T-helper 2 cell treated with Interferon-gamma antibody and Interleukin-4, amounts not matched to agents 5 μg/mL and 100 μg/mL, for 36 hours (primary cell): ENCODE measurements at regions not wholly inside any gene's neighbourhood (a gene's known extent, or its start where the extent isn't known, plus 50 kb on each side); places are given as distances from the start of the nearest gene placed in this dataset.

Experiments
- DNase-seq: peaks from one replicate; pipeline ENCODE4 v3.0.0; 2021; ENCODE audit warnings: low spot score
- H3K27ac Mint-ChIP-seq: one replicate; pipeline ENCODE4 v1.8.0; 2021; ENCODE audit warnings: mild to moderate bottlenecking, mixed read lengths
- H3K27me3 Mint-ChIP-seq: one replicate; pipeline ENCODE4 v1.8.0; 2021; ENCODE audit warnings: low read depth, mixed read lengths
- H3K36me3 Mint-ChIP-seq: one replicate; pipeline ENCODE4 v1.8.0; 2021; ENCODE audit warnings: low read depth, mixed read lengths
- H3K4me1 Mint-ChIP-seq: one replicate; pipeline ENCODE4 v1.8.0; 2021; ENCODE audit warnings: low read depth, mixed read lengths
- H3K4me3 Mint-ChIP-seq: one replicate; pipeline ENCODE4 v1.8.0; 2022; ENCODE audit warnings: mild to moderate bottlenecking, moderate library complexity, mixed read lengths
- H3K9me3 Mint-ChIP-seq: one replicate; pipeline ENCODE4 v1.8.0; 2021; ENCODE audit warnings: mixed read lengths

DNA sequence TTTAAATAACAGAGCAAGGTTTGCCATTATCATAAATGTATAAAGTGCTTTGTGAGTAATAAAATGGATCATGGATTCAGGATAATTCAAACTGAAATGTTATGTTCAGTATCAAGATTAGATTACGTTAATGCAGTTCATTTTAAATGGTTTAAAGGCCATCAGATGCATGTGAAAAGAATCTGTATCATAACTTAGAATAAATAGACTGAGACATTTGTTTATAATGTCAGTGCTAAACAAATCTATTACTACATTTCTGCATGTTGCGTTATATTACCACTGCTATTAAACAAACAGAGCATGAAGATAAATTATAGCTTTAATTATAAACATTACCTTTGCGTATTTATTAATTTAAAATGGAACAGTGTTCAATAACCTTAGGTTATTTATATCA, 160.2 kb downstream of the TOX3 start:
- no peak overlapping the region for H3K4me3 Mint-ChIP-seq
- H3K27ac Mint-ChIP-seq = no peak overlapping the region
- H3K27me3 Mint-ChIP-seq = no peaks in the 10 kb centered on the region
- no peak for DNase-seq
- H3K36me3 Mint-ChIP-seq = no peaks in the 10 kb centered on the region
- no peaks in the 10 kb centered on the region for H3K4me1 Mint-ChIP-seq
- H3K9me3 Mint-ChIP-seq = peaks cover 29% of the 10 kb centered on the region

- no peaks in the 10 kb centered on the region for H3K4me1 Mint-ChIP-seq
- no peak for DNase-seq
- no peak overlapping the region for H3K27ac Mint-ChIP-seq
- H3K4me3 Mint-ChIP-seq = no peak overlapping the region
- no peaks in the 10 kb centered on the region for H3K27me3 Mint-ChIP-seq
- no peaks in the 10 kb centered on the region for H3K36me3 Mint-ChIP-seq
- peaks cover 29% of the 10 kb centered on the region for H3K9me3 Mint-ChIP-seq
Measured at GRCh38 chr16:52384378-52384777, 162.6 kb downstream of the TOX3 start.

- Mint-ChIP-seq H3K27me3 (no peaks in the 10 kb centered on the region), H3K4me3 (no peak overlapping the region), H3K9me3 (peaks cover 26% of the 10 kb centered on the region), H3K27ac (no peak overlapping the region), H3K36me3 (no peaks in the 10 kb centered on the region), H3K4me1 (no peaks in the 10 kb centered on the region)
- DNase-seq = no peak
Measured at GRCh38 chr16:52383640-52384292, 163.2 kb downstream of the TOX3 start.

DNA sequence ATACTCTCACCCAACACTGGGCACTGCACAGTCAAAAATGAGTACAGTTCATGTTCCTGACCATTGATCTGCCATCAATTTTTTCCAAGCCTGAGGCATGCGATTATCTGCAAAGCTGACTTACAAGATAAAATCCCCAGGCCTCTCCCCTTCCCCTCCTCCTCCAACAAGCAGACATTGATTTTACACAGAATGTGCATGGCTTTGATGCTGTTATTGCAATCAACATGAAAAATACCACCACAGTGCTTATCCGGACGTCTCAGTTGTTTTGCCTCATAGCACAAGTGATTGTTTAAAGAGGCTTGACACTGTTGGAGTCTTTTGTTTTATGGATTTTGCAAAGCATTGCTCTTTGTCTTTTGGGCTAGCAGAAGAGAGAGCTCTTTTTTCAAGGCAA, 163.8 kb downstream of the TOX3 start:
- no peaks in the 10 kb centered on the region for H3K27me3 Mint-ChIP-seq
- no peak overlapping the region for H3K27ac Mint-ChIP-seq
- no peak overlapping the region for H3K4me3 Mint-ChIP-seq
- H3K36me3 Mint-ChIP-seq = no peaks in the 10 kb centered on the region
- no peaks in the 10 kb centered on the region for H3K4me1 Mint-ChIP-seq
- H3K9me3 Mint-ChIP-seq = peaks cover 27% of the 10 kb centered on the region
- no peak for DNase-seq

DNA sequence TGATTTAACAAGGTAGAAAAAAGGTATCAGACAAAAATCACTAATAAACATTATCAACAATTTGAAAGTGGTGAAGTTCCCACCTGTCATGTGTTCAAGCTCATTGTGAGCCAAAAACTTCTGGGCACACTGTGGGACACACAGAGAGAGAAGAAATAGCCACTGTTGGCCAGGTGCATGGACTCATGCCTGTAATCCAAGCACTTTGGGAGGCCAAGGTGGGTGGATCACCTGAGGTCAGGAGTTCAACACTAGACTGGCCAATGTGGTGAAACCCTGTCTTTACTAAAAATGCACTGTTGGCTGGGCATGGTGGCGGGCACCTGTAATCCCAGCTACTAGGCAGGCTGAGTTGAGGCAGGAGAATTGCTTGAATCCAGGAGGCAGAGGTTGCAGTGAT, 167.4 kb downstream of the TOX3 start:
- H3K4me1 Mint-ChIP-seq = no peaks in the 10 kb centered on the region
- H3K27me3 Mint-ChIP-seq = no peaks in the 10 kb centered on the region
- no peak for DNase-seq
- H3K9me3 Mint-ChIP-seq = peaks cover 37% of the 10 kb centered on the region
- no peak overlapping the region for H3K27ac Mint-ChIP-seq
- no peak overlapping the region for H3K4me3 Mint-ChIP-seq
- no peaks in the 10 kb centered on the region for H3K36me3 Mint-ChIP-seq

- no peak for DNase-seq
- H3K4me3 Mint-ChIP-seq = no peak overlapping the region
- no peaks in the 10 kb centered on the region for H3K4me1 Mint-ChIP-seq
- no peak overlapping the region for H3K27ac Mint-ChIP-seq
- no peaks in the 10 kb centered on the region for H3K27me3 Mint-ChIP-seq
- peaks cover 27% of the 10 kb centered on the region for H3K9me3 Mint-ChIP-seq
- no peaks in the 10 kb centered on the region for H3K36me3 Mint-ChIP-seq
Measured at GRCh38 chr16:52376676-52377280, 170.2 kb downstream of the TOX3 start.

DNA sequence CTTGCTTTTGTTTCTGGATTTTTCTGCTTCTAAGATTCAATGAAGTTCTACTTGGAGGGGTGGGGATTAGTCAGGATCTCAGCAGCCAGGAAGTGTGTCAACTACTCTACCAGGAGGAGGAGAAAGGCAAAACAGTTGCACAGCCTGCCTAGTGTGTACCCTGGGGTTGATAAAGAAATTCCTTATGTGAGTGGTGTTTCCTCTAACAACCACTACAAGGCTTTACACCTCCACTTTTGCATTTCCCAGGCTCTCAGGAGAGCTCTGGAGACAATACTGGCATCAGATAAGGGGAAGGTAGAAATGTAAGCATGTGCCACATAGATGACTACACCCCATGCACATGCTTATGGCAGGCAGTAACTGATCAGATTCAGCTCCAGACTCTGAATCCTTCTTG, 174.6 kb downstream of the TOX3 start:
- DNase-seq = no peak
- Mint-ChIP-seq H3K4me3 (no peak overlapping the region), H3K27ac (no peak overlapping the region), H3K9me3 (peaks cover 35% of the 10 kb centered on the region), H3K36me3 (no peaks in the 10 kb centered on the region), H3K4me1 (no peaks in the 10 kb centered on the region), H3K27me3 (no peaks in the 10 kb centered on the region)

GRCh38 chr16:52368859-52369258, 178.1 kb downstream of the TOX3 start:
- Mint-ChIP-seq H3K27me3 (no peaks in the 10 kb centered on the region), H3K36me3 (no peaks in the 10 kb centered on the region), H3K4me1 (no peaks in the 10 kb centered on the region), H3K27ac (no peak overlapping the region), H3K9me3 (peaks cover 34% of the 10 kb centered on the region), H3K4me3 (no peak overlapping the region)
- DNase-seq = no peak

- H3K27ac Mint-ChIP-seq = no peak overlapping the region
Measured at GRCh38 chr16:52367821-52368220, 179.1 kb downstream of the TOX3 start.

GRCh38 chr16:52366983-52367382, 180.0 kb downstream of the TOX3 start:
- Mint-ChIP-seq H3K27me3 (no peaks in the 10 kb centered on the region), H3K27ac (no peak overlapping the region)

More at GRCh38 chr16:52367821-52368220, 179.1 kb downstream of the TOX3 start:
- Mint-ChIP-seq H3K27me3 (no peaks in the 10 kb centered on the region), H3K9me3 (peaks cover 32% of the 10 kb centered on the region), H3K4me1 (no peaks in the 10 kb centered on the region), H3K4me3 (no peak overlapping the region), H3K36me3 (no peaks in the 10 kb centered on the region)
- no peak for DNase-seq

DNA sequence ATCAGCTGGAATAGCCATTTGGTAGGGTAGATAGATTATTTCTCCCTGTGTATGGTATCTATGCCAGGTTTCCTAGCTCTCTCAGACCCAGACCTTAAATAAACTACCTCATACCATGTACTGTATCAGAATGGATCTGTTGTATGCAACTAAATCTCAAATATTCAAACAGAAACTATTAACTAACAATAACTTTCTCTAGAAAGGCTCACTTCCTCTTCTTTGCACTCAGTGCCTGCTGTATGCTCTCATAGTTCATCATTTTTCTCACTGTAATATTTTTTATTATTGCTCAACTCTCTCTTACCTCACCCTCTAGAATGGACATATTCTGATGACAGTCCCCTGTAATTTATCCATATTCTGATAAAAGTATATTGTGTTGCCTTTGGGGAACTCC, 182.4 kb downstream of the TOX3 start:
- Mint-ChIP-seq H3K4me1 (no peaks in the 10 kb centered on the region), H3K4me3 (no peak overlapping the region), H3K36me3 (no peaks in the 10 kb centered on the region), H3K9me3 (peaks cover 42% of the 10 kb centered on the region), H3K27me3 (no peaks in the 10 kb centered on the region), H3K27ac (no peak overlapping the region)
- no peak for DNase-seq

More at GRCh38 chr16:52366983-52367382, 180.0 kb downstream of the TOX3 start:
- no peaks in the 10 kb centered on the region for H3K36me3 Mint-ChIP-seq
- H3K9me3 Mint-ChIP-seq = peaks cover 33% of the 10 kb centered on the region
- no peaks in the 10 kb centered on the region for H3K4me1 Mint-ChIP-seq
- DNase-seq = no peak
- H3K4me3 Mint-ChIP-seq = no peak overlapping the region

DNA sequence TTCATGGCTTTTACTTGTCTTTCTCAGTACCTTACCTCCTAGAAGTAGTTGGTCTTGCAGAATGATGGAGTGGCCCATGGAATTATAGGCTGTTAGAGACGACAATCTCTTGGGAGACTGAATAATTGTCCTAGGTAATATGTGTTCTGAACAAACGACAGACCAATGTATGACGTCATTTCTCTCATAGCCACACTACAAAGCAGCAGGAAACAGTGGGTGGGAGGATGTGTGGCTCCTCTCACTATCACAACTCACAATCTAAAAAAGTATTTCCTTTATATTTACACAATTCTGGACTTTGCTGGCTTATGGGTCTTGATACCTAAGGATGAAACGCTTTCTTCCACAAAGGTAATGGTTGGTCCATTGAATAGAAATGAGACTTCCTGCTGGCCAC, 183.9 kb downstream of the TOX3 start:
- H3K4me1 Mint-ChIP-seq = no peaks in the 10 kb centered on the region

DNA sequence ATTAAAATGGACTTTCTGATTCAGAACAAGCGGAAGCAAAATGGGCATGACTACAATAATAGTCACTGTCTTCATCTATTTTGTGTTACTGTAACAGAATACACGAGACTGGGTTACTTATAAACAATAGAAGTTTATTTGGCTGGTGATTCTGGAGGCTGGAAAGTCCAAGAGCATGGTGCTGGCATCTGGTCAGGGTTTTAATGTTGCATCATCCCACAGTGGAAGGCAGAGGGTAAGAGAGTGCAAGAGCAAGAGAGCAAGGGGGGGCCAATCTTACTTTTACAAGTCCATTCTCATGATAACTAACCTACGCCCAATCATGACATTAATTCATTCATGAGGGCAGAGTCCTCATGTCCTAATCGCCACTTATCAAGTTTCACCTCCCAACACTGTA, 189.2 kb downstream of the TOX3 start:
- DNase-seq = no peak
- no peaks in the 10 kb centered on the region for H3K27me3 Mint-ChIP-seq
- no peaks in the 10 kb centered on the region for H3K36me3 Mint-ChIP-seq
- no peak overlapping the region for H3K4me3 Mint-ChIP-seq
- H3K4me1 Mint-ChIP-seq = no peaks in the 10 kb centered on the region
- H3K27ac Mint-ChIP-seq = no peak overlapping the region
- H3K9me3 Mint-ChIP-seq = peaks cover 52% of the 10 kb centered on the region

More for the DNA sequence above, 183.9 kb downstream of the TOX3 start:
- no peak for DNase-seq
- H3K27ac Mint-ChIP-seq = no peak overlapping the region
- H3K9me3 Mint-ChIP-seq = peaks cover 43% of the 10 kb centered on the region
- no peaks in the 10 kb centered on the region for H3K36me3 Mint-ChIP-seq
- H3K27me3 Mint-ChIP-seq = no peaks in the 10 kb centered on the region
- H3K4me3 Mint-ChIP-seq = no peak overlapping the region

DNA sequence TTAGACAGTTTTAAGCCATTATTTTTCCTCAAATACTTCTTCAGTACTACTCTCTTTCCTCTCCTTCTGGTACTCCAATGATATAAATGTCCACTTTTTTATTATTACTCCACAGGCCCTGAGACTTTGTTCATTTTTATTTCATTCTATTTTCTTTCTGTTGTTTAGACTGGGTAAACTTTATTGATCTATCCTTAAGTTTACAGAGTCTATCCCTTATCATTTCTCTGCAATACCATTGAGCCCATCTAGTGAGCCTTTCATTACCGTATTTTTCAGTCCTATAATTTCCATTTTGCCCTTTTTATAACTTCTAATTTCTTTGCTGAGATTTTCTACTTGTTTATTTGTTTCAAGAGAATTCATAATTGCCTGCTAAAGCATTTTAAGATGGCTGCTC, 193.7 kb downstream of the TOX3 start:
- H3K4me3 Mint-ChIP-seq = no peak overlapping the region
- peaks cover 34% of the 10 kb centered on the region for H3K9me3 Mint-ChIP-seq
- DNase-seq = no peak
- H3K27ac Mint-ChIP-seq = no peak overlapping the region
- H3K27me3 Mint-ChIP-seq = no peaks in the 10 kb centered on the region
- no peaks in the 10 kb centered on the region for H3K4me1 Mint-ChIP-seq
- no peaks in the 10 kb centered on the region for H3K36me3 Mint-ChIP-seq

GRCh38 chr16:52351451-52351850, 195.5 kb downstream of the TOX3 start:
- Mint-ChIP-seq H3K27ac (no peak overlapping the region), H3K27me3 (no peaks in the 10 kb centered on the region), H3K4me1 (no peaks in the 10 kb centered on the region), H3K4me3 (no peak overlapping the region), H3K36me3 (no peaks in the 10 kb centered on the region), H3K9me3 (peaks cover 18% of the 10 kb centered on the region)
- DNase-seq = no peak
